ENCODE measurements at regions not wholly inside any gene's neighbourhood (a gene's known extent, or its start where the extent isn't known, plus 50 kb on each side); places are given as distances from the start of the nearest gene placed in this dataset.

- Histone ChIP-seq H3K4me1 (ENCODE audit: control insufficient read depth, insufficient read depth, low read length, poor library complexity, severe bottlenecking) (no peaks in the 10 kb centered on the region), H3K4me3 (ENCODE audit: extremely low read depth, insufficient read depth, low read length, poor library complexity, severe bottlenecking) (no peak overlapping the region), H3K36me3 (ENCODE audit: control insufficient read depth, insufficient read depth, low read length) (no peaks in the 10 kb centered on the region), H3K9me3 (ENCODE audit: control insufficient read depth, low read length) (peaks cover 3% of the 10 kb centered on the region), H3K27ac (ENCODE audit: low read depth, low read length, severe bottlenecking) (no peak overlapping the region)
- WGBS, 2 experiments (ENCODE audit: insufficient coverage in 2 of 2) = no CpG with 5 or more reads among the region's 1 CpG
Measured at GRCh38 chr10:53153831-53154230, 381.2 kb upstream of the MBL2 start.

- 100% methylated on average over 1 of the region's 1 CpG for WGBS, 2 experiments (ENCODE audit: insufficient coverage in 2 of 2)
Measured at GRCh38 chr10:53140506-53140905, 367.9 kb upstream of the MBL2 start.

GRCh38 chr10:53135897-53136253 lies 363.3 kb upstream of the MBL2 start:
- no peaks in the 10 kb centered on the region for H3K4me1 ChIP-seq (ENCODE audit: control insufficient read depth, insufficient read depth, low read length, poor library complexity, severe bottlenecking)
- H3K4me3 ChIP-seq (ENCODE audit: extremely low read depth, insufficient read depth, low read length, poor library complexity, severe bottlenecking) = no peak overlapping the region
- H3K27ac ChIP-seq (ENCODE audit: low read depth, low read length, severe bottlenecking) = no peak overlapping the region
- no peaks in the 10 kb centered on the region for H3K9me3 ChIP-seq (ENCODE audit: control insufficient read depth, low read length)
- WGBS, 2 experiments (ENCODE audit: insufficient coverage in 2 of 2) = 72 to 100% methylated on average over 1 to 2 of the region's 2 CpGs
- H3K36me3 ChIP-seq (ENCODE audit: control insufficient read depth, insufficient read depth, low read length) = no peaks in the 10 kb centered on the region

More at GRCh38 chr10:53140506-53140905, 367.9 kb upstream of the MBL2 start:
- H3K4me1 ChIP-seq (ENCODE audit: control insufficient read depth, insufficient read depth, low read length, poor library complexity, severe bottlenecking) = no peaks in the 10 kb centered on the region
- no peak overlapping the region for H3K27ac ChIP-seq (ENCODE audit: low read depth, low read length, severe bottlenecking)
- no peaks in the 10 kb centered on the region for H3K36me3 ChIP-seq (ENCODE audit: control insufficient read depth, insufficient read depth, low read length)
- H3K9me3 ChIP-seq (ENCODE audit: control insufficient read depth, low read length) = no peaks in the 10 kb centered on the region
- H3K4me3 ChIP-seq (ENCODE audit: extremely low read depth, insufficient read depth, low read length, poor library complexity, severe bottlenecking) = no peak overlapping the region

- Histone ChIP-seq H3K4me1 (ENCODE audit: control insufficient read depth, insufficient read depth, low read length, poor library complexity, severe bottlenecking) (no peaks in the 10 kb centered on the region), H3K4me3 (ENCODE audit: extremely low read depth, insufficient read depth, low read length, poor library complexity, severe bottlenecking) (no peak overlapping the region), H3K36me3 (ENCODE audit: control insufficient read depth, insufficient read depth, low read length) (no peaks in the 10 kb centered on the region), H3K9me3 (ENCODE audit: control insufficient read depth, low read length) (no peaks in the 10 kb centered on the region), H3K27ac (ENCODE audit: low read depth, low read length, severe bottlenecking) (no peak overlapping the region)
- 100% methylated on average over 1 of the region's 2 CpGs; no CpG with 5 or more reads in 1 of the 2 experiments for WGBS, 2 experiments (ENCODE audit: insufficient coverage in 2 of 2)
Measured at GRCh38 chr10:53135213-53135896, 362.8 kb upstream of the MBL2 start.

- no peaks in the 10 kb centered on the region for H3K9me3 ChIP-seq (ENCODE audit: control insufficient read depth, low read length)
- 97% methylated on average over 3 of the region's 4 CpGs; no CpG with 5 or more reads in 1 of the 2 experiments for WGBS, 2 experiments (ENCODE audit: insufficient coverage in 2 of 2)
- no peak overlapping the region for H3K27ac ChIP-seq (ENCODE audit: low read depth, low read length, severe bottlenecking)
- no peaks in the 10 kb centered on the region for H3K36me3 ChIP-seq (ENCODE audit: control insufficient read depth, insufficient read depth, low read length)
- no peaks in the 10 kb centered on the region for H3K4me1 ChIP-seq (ENCODE audit: control insufficient read depth, insufficient read depth, low read length, poor library complexity, severe bottlenecking)
- H3K4me3 ChIP-seq (ENCODE audit: extremely low read depth, insufficient read depth, low read length, poor library complexity, severe bottlenecking) = no peak overlapping the region
Measured at GRCh38 chr10:53134050-53134449, 361.5 kb upstream of the MBL2 start.

GRCh38 chr10:53130337-53130736 lies 357.8 kb upstream of the MBL2 start:
- Histone ChIP-seq H3K9me3 (ENCODE audit: control insufficient read depth, low read length) (no peaks in the 10 kb centered on the region), H3K36me3 (ENCODE audit: control insufficient read depth, insufficient read depth, low read length) (no peaks in the 10 kb centered on the region), H3K27ac (ENCODE audit: low read depth, low read length, severe bottlenecking) (no peak overlapping the region), H3K4me1 (ENCODE audit: control insufficient read depth, insufficient read depth, low read length, poor library complexity, severe bottlenecking) (no peaks in the 10 kb centered on the region), H3K4me3 (ENCODE audit: extremely low read depth, insufficient read depth, low read length, poor library complexity, severe bottlenecking) (no peak overlapping the region)

GRCh38 chr10:53127686-53128085 lies 355.1 kb upstream of the MBL2 start:
- no peak overlapping the region for H3K4me3 ChIP-seq (ENCODE audit: extremely low read depth, insufficient read depth, low read length, poor library complexity, severe bottlenecking)
- H3K36me3 ChIP-seq (ENCODE audit: control insufficient read depth, insufficient read depth, low read length) = no peaks in the 10 kb centered on the region
- H3K27ac ChIP-seq (ENCODE audit: low read depth, low read length, severe bottlenecking) = no peak overlapping the region
- 86% methylated on average over 2 of the region's 4 CpGs; no CpG with 5 or more reads in 1 of the 2 experiments for WGBS, 2 experiments (ENCODE audit: insufficient coverage in 2 of 2)
- no peaks in the 10 kb centered on the region for H3K9me3 ChIP-seq (ENCODE audit: control insufficient read depth, low read length)
- H3K4me1 ChIP-seq (ENCODE audit: control insufficient read depth, insufficient read depth, low read length, poor library complexity, severe bottlenecking) = no peaks in the 10 kb centered on the region

- no peaks in the 10 kb centered on the region for H3K36me3 ChIP-seq (ENCODE audit: control insufficient read depth, insufficient read depth, low read length)
- H3K4me3 ChIP-seq (ENCODE audit: extremely low read depth, insufficient read depth, low read length, poor library complexity, severe bottlenecking) = no peak overlapping the region
- H3K9me3 ChIP-seq (ENCODE audit: control insufficient read depth, low read length) = no peaks in the 10 kb centered on the region
- WGBS, 2 experiments (ENCODE audit: insufficient coverage in 2 of 2) = 100% methylated on average over 2 of the region's 4 CpGs
- H3K27ac ChIP-seq (ENCODE audit: low read depth, low read length, severe bottlenecking) = no peak overlapping the region
- no peaks in the 10 kb centered on the region for H3K4me1 ChIP-seq (ENCODE audit: control insufficient read depth, insufficient read depth, low read length, poor library complexity, severe bottlenecking)
Measured at GRCh38 chr10:53123311-53123710, 350.7 kb upstream of the MBL2 start.

GRCh38 chr10:53122281-53122680 lies 349.7 kb upstream of the MBL2 start:
- Histone ChIP-seq H3K4me1 (ENCODE audit: control insufficient read depth, insufficient read depth, low read length, poor library complexity, severe bottlenecking) (no peaks in the 10 kb centered on the region), H3K27ac (ENCODE audit: low read depth, low read length, severe bottlenecking) (no peak overlapping the region), H3K4me3 (ENCODE audit: extremely low read depth, insufficient read depth, low read length, poor library complexity, severe bottlenecking) (no peak overlapping the region), H3K36me3 (ENCODE audit: control insufficient read depth, insufficient read depth, low read length) (no peaks in the 10 kb centered on the region), H3K9me3 (ENCODE audit: control insufficient read depth, low read length) (no peaks in the 10 kb centered on the region)
- 80 to 93% methylated on average over 2 to 4 of the region's 4 CpGs for WGBS, 2 experiments (ENCODE audit: insufficient coverage in 2 of 2)

- WGBS, 2 experiments (ENCODE audit: insufficient coverage in 2 of 2) = 83% methylated on average over 1 of the region's 2 CpGs; no CpG with 5 or more reads in 1 of the 2 experiments
Measured at GRCh38 chr10:53115660-53116059, 343.1 kb upstream of the MBL2 start.

GRCh38 chr10:53111529-53111928 lies 338.9 kb upstream of the MBL2 start:
- H3K9me3 ChIP-seq (ENCODE audit: control insufficient read depth, low read length) = peaks cover 5% of the 10 kb centered on the region
- H3K27ac ChIP-seq (ENCODE audit: low read depth, low read length, severe bottlenecking) = no peak overlapping the region
- 83 to 84% methylated on average over 2 to 5 of the region's 5 CpGs for WGBS, 2 experiments (ENCODE audit: insufficient coverage in 2 of 2)
- H3K4me1 ChIP-seq (ENCODE audit: control insufficient read depth, insufficient read depth, low read length, poor library complexity, severe bottlenecking) = no peaks in the 10 kb centered on the region
- no peak overlapping the region for H3K4me3 ChIP-seq (ENCODE audit: extremely low read depth, insufficient read depth, low read length, poor library complexity, severe bottlenecking)
- H3K36me3 ChIP-seq (ENCODE audit: control insufficient read depth, insufficient read depth, low read length) = no peaks in the 10 kb centered on the region

More at GRCh38 chr10:53115660-53116059, 343.1 kb upstream of the MBL2 start:
- Histone ChIP-seq H3K4me3 (ENCODE audit: extremely low read depth, insufficient read depth, low read length, poor library complexity, severe bottlenecking) (no peak overlapping the region), H3K36me3 (ENCODE audit: control insufficient read depth, insufficient read depth, low read length) (no peaks in the 10 kb centered on the region), H3K9me3 (ENCODE audit: control insufficient read depth, low read length) (peaks cover 5% of the 10 kb centered on the region), H3K4me1 (ENCODE audit: control insufficient read depth, insufficient read depth, low read length, poor library complexity, severe bottlenecking) (no peaks in the 10 kb centered on the region), H3K27ac (ENCODE audit: low read depth, low read length, severe bottlenecking) (no peak overlapping the region)
